Adrenal gland (tissue), 9 donors: ENCODE measurements at regions not wholly inside any gene's neighbourhood (a gene's known extent, or its start where the extent isn't known, plus 50 kb on each side); places are given as distances from the start of the nearest gene placed in this dataset.

Experiments used
- DNase-seq, 7 donors: peaks; one replicate each; pipeline ENCODE4 v3.0.0-alpha.2; 2019 to 2020
- H3K27ac ChIP-seq, 5 donors: fragments of 200-600 bp; sonication (generic) in 4 of 5; 1 replicate in 3 of 5; 2 replicates in 2 of 5; pipeline versions ENCODE4 v1.5.1 to v1.8.0; 2016 to 2020; ENCODE audit warnings: mild to moderate bottlenecking in 1 of 5
- H3K27me3 ChIP-seq: fragments of 200-600 bp; 2 replicates; pipeline ENCODE4 v1.8.0; 2021
- H3K36me3 ChIP-seq, 2 donors: fragments of 200-600 bp; replicated peaks in 1 of 2; 1 replicate in 1 of 2; 2 replicates in 1 of 2; pipeline versions ENCODE4 v1.5.1 to v1.8.0; 2018 to 2022
- H3K4me1 ChIP-seq, 2 donors: fragments of 200-600 bp; replicated peaks in 1 of 2; 1 replicate in 1 of 2; 2 replicates in 1 of 2; pipeline versions ENCODE4 v1.5.1 to v1.8.0; 2018 to 2021
- H3K4me3 ChIP-seq, 4 donors: fragments of 200-600 bp; sonication (generic) in 3 of 4; one replicate each; pipeline ENCODE4 v1.5.1; 2016 to 2018
- H3K9me3 ChIP-seq, 3 donors: fragments of 200-600 bp; sonication (generic) in 1 of 3; replicated peaks in 1 of 3; 1 replicate in 2 of 3; 2 replicates in 1 of 3; pipeline versions ENCODE4 v1.5.1 to v1.8.0; 2016 to 2021
- POLR2A ChIP-seq, 2 donors: fragments of 450-650 bp; IDR thresholded peaks; one replicate each; pipeline ENCODE4 v1.6.1; 2017; ENCODE audit warnings: antibody characterized with exemption in 2 of 2, mild to moderate bottlenecking in 2 of 2, moderate library complexity in 1 of 2
- WGBS, 4 donors: extraction: QIAGEN DNeasy Blood & Tissue Kit in 2 of 4; methylation state at CpG; one replicate each; pipeline versions ENCODE4 v1.1.5 to v1.1.7; 2013 to 2017; 5-methylcytosine and 5-hydroxymethylcytosine counted together
- intact Hi-C, 2 donors: fragments of 100-400 bp; cut with DNase I; formaldehyde crosslinking; loops; one replicate each; pipeline versions ENCODE4 v1.14.1 to v1.15.0; 2022 to 2023
- TF ChIP-seq, protein P1 (sequence below), 6 experiments: fragments of 450-650 bp in 4 of 6; fragments of 200-600 bp in 2 of 6; sonication (generic) in 1 of 6; IDR thresholded peaks; 1 replicate in 5 of 6; 2 replicates in 1 of 6; pipeline versions ENCODE4 v1.5.1 to v1.8.0; 2016 to 2021; ENCODE audit warnings: antibody characterized with exemption in 6 of 6, mild to moderate bottlenecking in 2 of 6, moderate library complexity in 1 of 6
- donor health status: healthy with polysubstance abuse.
- donor health status: Bipolar disorder and iron deficiency.
- donor health status: DM: yes; HTN: yes; CAD: no.
- donor health status: DM: no; HTN: no; CAD: no.
- donor health status: DM: no; HTN: no; CAD: no.

DNA sequence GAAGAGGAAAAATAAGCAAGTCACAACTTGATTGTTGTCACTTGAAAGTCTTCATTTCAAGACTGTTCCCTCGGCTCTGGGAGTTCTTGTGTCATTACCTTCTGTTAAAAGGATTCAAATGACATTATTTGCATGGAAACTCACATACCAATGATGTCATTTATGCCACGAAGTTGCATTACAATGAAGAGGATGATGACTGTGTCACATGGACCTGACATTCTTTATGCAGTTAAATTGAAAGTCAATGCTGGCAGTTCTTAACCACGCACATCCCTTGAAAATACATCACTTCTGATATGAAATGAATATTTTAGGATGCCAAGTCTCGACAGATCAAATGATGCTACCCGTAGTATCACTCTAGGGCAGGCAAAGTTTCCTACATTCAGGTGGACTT is 1069.5 kb downstream of the VRK1 start:
- no peaks in the 10 kb centered on the region for H3K27me3 ChIP-seq
- no peak overlapping the region for H3K4me3 ChIP-seq
- WGBS, 4 donors: 64 to 75% (median 71%) methylated on average over 5 of the region's 5 CpGs
- no peaks in the 10 kb centered on the region for H3K9me3 ChIP-seq
- no peaks in the 10 kb centered on the region for H3K36me3 ChIP-seq
- TF ChIP-seq POLR2A (IDR thresholded peaks at IDR 0.05): no peak
- TF ChIP-seq, protein P1, sequence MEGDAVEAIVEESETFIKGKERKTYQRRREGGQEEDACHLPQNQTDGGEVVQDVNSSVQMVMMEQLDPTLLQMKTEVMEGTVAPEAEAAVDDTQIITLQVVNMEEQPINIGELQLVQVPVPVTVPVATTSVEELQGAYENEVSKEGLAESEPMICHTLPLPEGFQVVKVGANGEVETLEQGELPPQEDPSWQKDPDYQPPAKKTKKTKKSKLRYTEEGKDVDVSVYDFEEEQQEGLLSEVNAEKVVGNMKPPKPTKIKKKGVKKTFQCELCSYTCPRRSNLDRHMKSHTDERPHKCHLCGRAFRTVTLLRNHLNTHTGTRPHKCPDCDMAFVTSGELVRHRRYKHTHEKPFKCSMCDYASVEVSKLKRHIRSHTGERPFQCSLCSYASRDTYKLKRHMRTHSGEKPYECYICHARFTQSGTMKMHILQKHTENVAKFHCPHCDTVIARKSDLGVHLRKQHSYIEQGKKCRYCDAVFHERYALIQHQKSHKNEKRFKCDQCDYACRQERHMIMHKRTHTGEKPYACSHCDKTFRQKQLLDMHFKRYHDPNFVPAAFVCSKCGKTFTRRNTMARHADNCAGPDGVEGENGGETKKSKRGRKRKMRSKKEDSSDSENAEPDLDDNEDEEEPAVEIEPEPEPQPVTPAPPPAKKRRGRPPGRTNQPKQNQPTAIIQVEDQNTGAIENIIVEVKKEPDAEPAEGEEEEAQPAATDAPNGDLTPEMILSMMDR (IDR thresholded peaks at IDR 0.05): no peak
- intact Hi-C loops: no loop called here
- no peaks in the 10 kb centered on the region for H3K4me1 ChIP-seq
- no peak overlapping the region for H3K27ac ChIP-seq
- DNase-seq: no peak

DNA sequence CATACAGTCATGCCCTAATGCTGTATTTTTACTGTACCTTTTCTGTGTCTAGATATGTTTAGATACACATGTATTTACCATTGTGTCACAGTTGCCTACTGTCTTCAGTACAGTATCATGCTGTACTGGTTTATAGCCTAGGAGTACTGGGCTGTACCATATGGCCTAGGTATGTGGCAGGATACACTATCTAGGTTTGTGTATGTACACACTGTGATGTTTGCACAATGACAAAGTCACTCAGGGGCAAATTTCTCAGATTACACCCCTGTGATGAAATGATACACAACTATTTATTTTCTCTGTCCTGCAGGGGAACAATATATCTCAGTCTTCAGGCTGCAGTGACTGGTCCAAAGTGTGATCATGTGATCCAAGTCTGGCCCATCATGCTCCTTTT is 1076.1 kb downstream of the VRK1 start:
- Histone ChIP-seq H3K36me3 (no peaks in the 10 kb centered on the region), H3K27ac (no peak overlapping the region), H3K27me3 (no peaks in the 10 kb centered on the region), H3K4me3 (no peak overlapping the region), H3K4me1 (no peaks in the 10 kb centered on the region), H3K9me3 (no peaks in the 10 kb centered on the region)
- DNase-seq: no peak
- intact Hi-C loops: no loop called here
- TF ChIP-seq, protein P1 (IDR thresholded peaks at IDR 0.05): no peak

DNA sequence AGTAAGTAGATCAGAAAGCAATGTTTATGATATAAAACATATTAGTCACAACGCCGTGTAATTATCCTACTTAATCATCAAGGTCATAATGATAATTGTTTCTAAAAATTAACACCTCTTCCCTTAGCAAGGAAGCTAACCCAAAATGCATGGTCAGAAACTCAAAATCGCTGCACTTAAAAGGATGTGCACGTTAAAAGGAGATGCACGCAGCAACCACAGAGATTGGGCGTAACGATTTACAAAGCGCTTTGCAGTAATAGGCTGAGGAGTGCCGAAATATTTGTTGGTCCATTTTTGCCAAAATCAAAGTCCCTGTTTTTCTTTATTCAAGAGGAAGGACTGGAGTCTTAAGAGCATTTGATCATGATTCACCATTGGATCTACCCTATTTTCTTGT is 1077.2 kb downstream of the VRK1 start:
- 82 to 90% (median 85%) methylated on average over 9 of the region's 9 CpGs for WGBS, 4 donors
- DNase-seq: no peak
- H3K27ac ChIP-seq: no peak overlapping the region
- H3K36me3 ChIP-seq: no peaks in the 10 kb centered on the region
- TF ChIP-seq POLR2A (IDR thresholded peaks at IDR 0.05): no peak
- TF ChIP-seq, protein P1 (IDR thresholded peaks at IDR 0.05): no peak
- no peak overlapping the region for H3K4me3 ChIP-seq
- no peaks in the 10 kb centered on the region for H3K4me1 ChIP-seq
- intact Hi-C loops: no loop called here
- no peaks in the 10 kb centered on the region for H3K27me3 ChIP-seq
- H3K9me3 ChIP-seq: no peaks in the 10 kb centered on the region

DNA sequence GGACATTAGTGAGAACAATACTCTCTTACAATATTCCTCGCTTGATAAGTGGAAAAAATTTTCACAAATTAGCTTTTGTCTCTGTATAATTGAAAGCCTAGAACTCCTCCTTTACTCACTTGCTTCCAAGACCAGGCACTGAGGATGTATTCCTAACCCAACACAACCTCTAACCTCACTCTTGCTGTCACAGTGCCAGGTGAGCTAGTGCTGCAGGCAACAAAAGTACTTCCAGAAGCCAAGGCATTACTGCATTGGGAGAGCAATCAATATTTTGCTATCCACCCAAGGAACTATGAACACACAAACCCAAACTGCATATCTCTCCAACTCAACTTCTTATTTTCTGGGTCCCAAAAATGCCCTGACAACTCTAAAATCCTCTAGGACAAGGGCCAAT is 1081.0 kb downstream of the VRK1 start:
- no peak for TF ChIP-seq POLR2A (IDR thresholded peaks at IDR 0.05)
- TF ChIP-seq, protein P1 (IDR thresholded peaks at IDR 0.05): no peak
- no peak for DNase-seq
- H3K9me3 ChIP-seq: no peaks in the 10 kb centered on the region

More for the DNA sequence above, 1081.0 kb downstream of the VRK1 start:
- Histone ChIP-seq H3K27me3 (no peaks in the 10 kb centered on the region), H3K36me3 (no peaks in the 10 kb centered on the region), H3K4me1 (no peaks in the 10 kb centered on the region), H3K27ac (no peak overlapping the region), H3K4me3 (no peak overlapping the region)
- intact Hi-C loops: no loop called here
- WGBS, 4 donors: 69 to 86% (median 74%) methylated on average over 1 of the region's 1 CpG
